Transverse colon (tissue), 4 donors: ENCODE measurements at regions not wholly inside any gene's neighbourhood (a gene's known extent, or its start where the extent isn't known, plus 50 kb on each side); places are given as distances from the start of the nearest gene placed in this dataset.

Experiments used
- EP300 ChIP-seq: sonication (generic); formaldehyde crosslinking; IDR thresholded peaks from one replicate; pipeline ENCODE4 v1.6.1; 2017; ENCODE audit warnings: antibody characterized with exemption, low read depth
- POLR2A ChIP-seq: fragments of 450-650 bp; IDR thresholded peaks from one replicate; pipeline ENCODE4 v1.6.1; 2016; ENCODE audit warnings: antibody characterized with exemption, mild to moderate bottlenecking, moderate library complexity
- POLR2AphosphoS5 ChIP-seq, 3 donors: sonication (generic); formaldehyde crosslinking; IDR thresholded peaks; one replicate each; pipeline ENCODE4 v1.6.1; 2016; ENCODE audit warnings: antibody characterized with exemption in 3 of 3
- TF ChIP-seq, protein P1 (sequence below), 5 experiments: fragments of 200-600 bp in 3 of 5; fragments of 450-650 bp in 2 of 5; sonication (generic) in 3 of 5; IDR thresholded peaks; 1 replicate in 2 of 5; 2 replicates in 3 of 5; pipeline ENCODE4 v1.5.1; 2016 to 2017; ENCODE audit warnings: antibody characterized with exemption in 5 of 5, inconsistent platforms in 3 of 5, mild to moderate bottlenecking in 2 of 5, moderate library complexity in 1 of 5

DNA sequence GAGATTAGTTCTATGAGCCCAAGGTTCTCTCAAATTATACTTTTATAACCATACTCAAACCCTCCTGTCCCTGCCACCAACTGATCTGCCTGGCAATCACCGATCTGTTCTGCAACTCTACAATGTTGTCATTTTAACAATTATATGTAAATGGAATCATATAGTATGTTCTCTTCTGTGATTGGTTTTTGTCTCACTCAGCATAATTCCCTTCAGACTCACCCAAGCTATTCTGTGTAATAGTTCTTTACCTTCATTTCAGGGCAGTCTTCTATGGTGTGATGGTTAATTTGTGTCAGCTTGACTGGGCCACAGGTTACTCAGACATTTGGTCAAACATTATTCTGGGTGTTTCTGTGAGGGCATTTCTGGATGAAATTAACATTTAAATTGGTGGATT, 181.9 kb upstream of the CXCL12 start:
- TF ChIP-seq POLR2AphosphoS5 (IDR thresholded peaks at IDR 0.05) (no peak), EP300 (no peak), POLR2A (no peak)
- TF ChIP-seq, protein P1, sequence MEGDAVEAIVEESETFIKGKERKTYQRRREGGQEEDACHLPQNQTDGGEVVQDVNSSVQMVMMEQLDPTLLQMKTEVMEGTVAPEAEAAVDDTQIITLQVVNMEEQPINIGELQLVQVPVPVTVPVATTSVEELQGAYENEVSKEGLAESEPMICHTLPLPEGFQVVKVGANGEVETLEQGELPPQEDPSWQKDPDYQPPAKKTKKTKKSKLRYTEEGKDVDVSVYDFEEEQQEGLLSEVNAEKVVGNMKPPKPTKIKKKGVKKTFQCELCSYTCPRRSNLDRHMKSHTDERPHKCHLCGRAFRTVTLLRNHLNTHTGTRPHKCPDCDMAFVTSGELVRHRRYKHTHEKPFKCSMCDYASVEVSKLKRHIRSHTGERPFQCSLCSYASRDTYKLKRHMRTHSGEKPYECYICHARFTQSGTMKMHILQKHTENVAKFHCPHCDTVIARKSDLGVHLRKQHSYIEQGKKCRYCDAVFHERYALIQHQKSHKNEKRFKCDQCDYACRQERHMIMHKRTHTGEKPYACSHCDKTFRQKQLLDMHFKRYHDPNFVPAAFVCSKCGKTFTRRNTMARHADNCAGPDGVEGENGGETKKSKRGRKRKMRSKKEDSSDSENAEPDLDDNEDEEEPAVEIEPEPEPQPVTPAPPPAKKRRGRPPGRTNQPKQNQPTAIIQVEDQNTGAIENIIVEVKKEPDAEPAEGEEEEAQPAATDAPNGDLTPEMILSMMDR (IDR thresholded peaks at IDR 0.05) = no peak
